Thyroid gland (tissue), 4 donors: ENCODE measurements at regions not wholly inside any gene's neighbourhood (a gene's known extent, or its start where the extent isn't known, plus 50 kb on each side); places are given as distances from the start of the nearest gene placed in this dataset.

Source experiments
- DNase-seq, 2 donors: peaks; one replicate each; pipeline ENCODE4 v3.0.0-alpha.2; 2019
- H3K27ac ChIP-seq, 3 donors: fragments of 200-600 bp; sonication (generic); 1 replicate in 2 of 3; 2 replicates in 1 of 3; pipeline ENCODE4 v1.5.1; 2016 to 2019; ENCODE audit warnings: mild to moderate bottlenecking in 1 of 3, moderate library complexity in 1 of 3
- H3K27me3 ChIP-seq: fragments of 200-600 bp; sonication (generic); one replicate; pipeline ENCODE4 v1.5.1; 2019
- H3K36me3 ChIP-seq, 2 donors: fragments of 200-600 bp; sonication (generic); one replicate each; pipeline ENCODE4 v1.5.1; 2016 to 2019
- H3K4me1 ChIP-seq, 2 donors: fragments of 200-600 bp; sonication (generic); one replicate each; pipeline ENCODE4 v1.5.1; 2017 to 2019
- H3K4me3 ChIP-seq, 3 donors: fragments of 200-600 bp; sonication (generic); replicated peaks in 1 of 3; 1 replicate in 2 of 3; 2 replicates in 1 of 3; pipeline ENCODE4 v1.5.1; 2016; ENCODE audit warnings: mild to moderate bottlenecking in 1 of 3
- H3K9me3 ChIP-seq: fragments of 200-600 bp; sonication (generic); one replicate; pipeline ENCODE4 v1.5.1; 2017
- POLR2A ChIP-seq, 2 donors: fragments of 450-650 bp; IDR thresholded peaks; one replicate each; pipeline ENCODE4 v1.6.1; 2017; ENCODE audit warnings: antibody characterized with exemption in 2 of 2, mild to moderate bottlenecking in 2 of 2, moderate library complexity in 1 of 2
- WGBS, 2 donors: methylation state at CpG; one replicate each; pipeline ENCODE4 v1.1.5; 2017; 5-methylcytosine and 5-hydroxymethylcytosine counted together
- intact Hi-C: fragments of 100-400 bp; cut with DNase I; formaldehyde crosslinking; loops from one replicate; pipeline ENCODE4 v1.15.1; 2023
- TF ChIP-seq, protein P1 (sequence below), 6 experiments: fragments of 200-600 bp in 3 of 6; fragments of 450-650 bp in 3 of 6; sonication (generic) in 3 of 6; IDR thresholded peaks; one replicate each; pipeline ENCODE4 v1.5.1; 2016 to 2019; ENCODE audit warnings: antibody characterized with exemption in 6 of 6, mild to moderate bottlenecking in 2 of 6, inconsistent platforms in 1 of 6, moderate library complexity in 1 of 6

DNA sequence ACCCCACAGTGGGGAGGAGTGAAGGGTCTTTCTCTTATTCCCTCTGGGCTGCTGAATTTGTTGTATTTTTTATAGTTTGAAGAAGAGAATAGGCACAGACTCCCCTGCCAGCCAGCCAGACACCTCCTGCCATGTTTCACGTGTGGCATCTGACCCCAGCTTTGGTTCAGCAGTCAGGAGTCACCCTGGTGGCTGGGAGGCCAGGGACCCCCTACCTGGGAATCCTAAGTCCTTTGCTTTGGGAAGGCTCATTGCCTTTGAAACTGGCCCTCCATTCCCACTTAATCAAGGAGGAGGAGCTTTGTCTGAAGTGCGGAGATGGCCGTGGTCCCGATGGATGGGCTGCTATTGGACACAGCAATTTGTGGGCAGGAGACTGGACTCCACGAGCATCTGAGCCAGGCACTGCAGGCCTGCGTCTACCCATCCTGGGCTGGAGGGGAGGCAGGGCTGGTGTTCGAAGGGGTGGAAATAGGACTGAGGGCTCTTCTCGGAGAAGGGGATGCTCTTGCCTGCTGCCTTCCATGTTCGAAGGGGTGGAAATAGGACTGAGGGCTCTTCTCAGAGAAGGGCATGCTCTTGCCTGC lies 196.1 kb downstream of the DLL1 start:
- intact Hi-C loops, result no loop called here
- no peaks in the 10 kb centered on the region for H3K27me3 ChIP-seq

DNA sequence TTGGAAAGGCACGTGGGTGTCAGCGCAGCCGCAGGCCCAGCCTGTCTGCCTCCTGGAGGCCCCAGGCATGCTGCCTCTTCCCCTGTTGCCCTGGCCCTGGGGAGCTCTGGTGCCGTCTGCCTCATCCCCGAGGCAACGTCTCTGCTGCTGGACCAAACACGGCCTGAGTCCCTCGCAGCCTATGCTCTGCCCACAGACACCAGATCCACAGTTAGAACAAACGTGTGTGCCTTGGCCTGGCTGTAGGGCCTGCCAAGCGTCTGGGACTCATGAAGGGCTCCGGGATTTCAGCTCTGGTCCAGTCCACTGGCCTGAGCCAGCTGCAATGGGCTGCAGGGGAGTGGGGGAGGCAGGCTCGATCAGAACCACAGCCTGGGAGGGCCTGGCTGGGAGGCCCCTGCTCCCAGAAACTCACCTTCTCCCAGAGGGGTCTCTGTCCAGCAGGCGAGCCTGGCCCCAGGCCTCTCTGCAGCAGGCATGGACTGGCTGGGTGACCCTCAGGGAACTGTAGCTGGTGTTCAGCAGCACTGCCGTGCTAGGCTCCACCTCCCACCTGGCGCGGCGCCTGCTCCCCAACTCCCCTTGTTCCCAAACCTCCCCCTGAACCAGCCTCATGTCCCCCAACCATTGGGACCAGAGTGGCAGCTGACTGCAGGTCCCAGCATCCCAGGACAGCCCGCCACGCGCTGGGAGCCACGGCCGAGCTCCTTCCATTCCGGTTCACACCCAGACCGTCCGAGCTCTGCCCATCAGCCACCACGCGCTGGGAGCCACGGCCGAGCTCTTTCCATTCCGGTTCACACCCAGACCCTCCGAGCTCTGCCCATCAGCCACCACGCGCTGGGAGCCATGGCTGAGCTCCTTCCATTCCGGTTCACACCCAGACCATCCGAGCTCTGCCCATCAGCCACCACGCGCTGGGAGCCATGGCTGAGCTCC lies 197.0 kb downstream of the DLL1 start:
- H3K27ac ChIP-seq, result no peak overlapping the region
- intact Hi-C loops, result no loop called here

More for the DNA sequence above, 196.1 kb downstream of the DLL1 start:
- Histone ChIP-seq H3K4me1 (no peaks in the 10 kb centered on the region), H3K27ac (no peak overlapping the region), H3K36me3 (no peaks in the 10 kb centered on the region), H3K4me3 (no peak overlapping the region), H3K9me3 (no peaks in the 10 kb centered on the region)
- DNase-seq, result no peak
- whole genome bisulfite sequencing, 2 donors, result 75 to 82% methylated on average over 9 of the region's 9 CpGs
- TF ChIP-seq POLR2A (IDR thresholded peaks at IDR 0.05), result no peak
- TF ChIP-seq, protein P1, sequence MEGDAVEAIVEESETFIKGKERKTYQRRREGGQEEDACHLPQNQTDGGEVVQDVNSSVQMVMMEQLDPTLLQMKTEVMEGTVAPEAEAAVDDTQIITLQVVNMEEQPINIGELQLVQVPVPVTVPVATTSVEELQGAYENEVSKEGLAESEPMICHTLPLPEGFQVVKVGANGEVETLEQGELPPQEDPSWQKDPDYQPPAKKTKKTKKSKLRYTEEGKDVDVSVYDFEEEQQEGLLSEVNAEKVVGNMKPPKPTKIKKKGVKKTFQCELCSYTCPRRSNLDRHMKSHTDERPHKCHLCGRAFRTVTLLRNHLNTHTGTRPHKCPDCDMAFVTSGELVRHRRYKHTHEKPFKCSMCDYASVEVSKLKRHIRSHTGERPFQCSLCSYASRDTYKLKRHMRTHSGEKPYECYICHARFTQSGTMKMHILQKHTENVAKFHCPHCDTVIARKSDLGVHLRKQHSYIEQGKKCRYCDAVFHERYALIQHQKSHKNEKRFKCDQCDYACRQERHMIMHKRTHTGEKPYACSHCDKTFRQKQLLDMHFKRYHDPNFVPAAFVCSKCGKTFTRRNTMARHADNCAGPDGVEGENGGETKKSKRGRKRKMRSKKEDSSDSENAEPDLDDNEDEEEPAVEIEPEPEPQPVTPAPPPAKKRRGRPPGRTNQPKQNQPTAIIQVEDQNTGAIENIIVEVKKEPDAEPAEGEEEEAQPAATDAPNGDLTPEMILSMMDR (IDR thresholded peaks at IDR 0.05), result no peak

DNA sequence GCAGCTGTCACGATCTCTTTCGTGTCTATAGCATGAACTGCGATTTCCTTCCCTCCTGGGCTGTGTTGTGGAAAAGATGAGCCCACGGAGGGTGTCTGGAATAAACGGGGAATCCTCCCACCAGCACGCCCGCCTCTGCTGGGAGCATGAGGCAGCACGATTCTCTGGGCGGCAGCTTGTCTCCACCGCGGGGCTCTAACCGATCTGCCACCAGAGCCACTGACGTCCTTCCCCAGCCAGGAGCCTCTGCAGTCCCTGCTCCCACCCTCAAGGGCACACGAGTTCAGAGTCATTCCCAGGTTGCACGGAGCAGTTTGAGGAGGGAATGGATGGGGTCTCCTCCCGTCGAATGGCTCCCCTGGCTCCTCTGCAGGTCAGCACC lies 197.6 kb downstream of the DLL1 start:
- Histone ChIP-seq H3K27ac (no peak overlapping the region), H3K27me3 (no peaks in the 10 kb centered on the region), H3K9me3 (no peaks in the 10 kb centered on the region), H3K4me1 (peaks cover 0 to 3% of the 10 kb centered on the region in 2 donors), H3K4me3 (no peak overlapping the region), H3K36me3 (no peaks in the 10 kb centered on the region)
- no peak for TF ChIP-seq POLR2A (IDR thresholded peaks at IDR 0.05)
- TF ChIP-seq, protein P1 (IDR thresholded peaks at IDR 0.05), result no peak
- intact Hi-C loops, result no loop called here
- WGBS, 2 donors, result 68 to 79% methylated on average over 13 to 17 of the region's 17 CpGs
- DNase-seq, result no peak

More for the DNA sequence above, 197.0 kb downstream of the DLL1 start:
- Histone ChIP-seq H3K4me1 (no peaks in the 10 kb centered on the region), H3K27me3 (no peaks in the 10 kb centered on the region), H3K36me3 (no peaks in the 10 kb centered on the region), H3K4me3 (no peak overlapping the region), H3K9me3 (no peaks in the 10 kb centered on the region)
- WGBS, 2 donors, result 85 to 88% methylated on average over 25 to 34 of the region's 37 CpGs
- no peak for TF ChIP-seq POLR2A (IDR thresholded peaks at IDR 0.05)
- TF ChIP-seq, protein P1 (IDR thresholded peaks at IDR 0.05), result no peak
- no peak for DNase-seq

DNA sequence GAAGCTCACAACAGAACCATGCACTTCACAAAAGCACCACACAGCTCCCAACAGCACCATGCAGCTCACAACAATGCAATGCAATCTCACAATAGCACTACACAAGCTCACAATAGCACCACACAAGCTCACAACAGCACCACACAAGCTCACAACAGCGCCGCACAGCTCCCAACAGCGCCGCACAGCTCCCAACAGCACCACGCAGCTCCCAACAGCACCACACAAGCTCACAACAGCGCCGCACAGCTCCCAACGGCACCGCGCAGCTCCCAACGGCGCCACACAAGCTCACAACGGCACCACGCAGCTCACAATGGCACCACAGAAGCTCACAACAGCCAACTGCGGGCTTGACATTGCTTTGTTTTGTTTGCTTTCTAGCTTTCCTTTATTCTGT lies 198.1 kb downstream of the DLL1 start:
- Histone ChIP-seq H3K4me3 (no peak overlapping the region), H3K9me3 (no peaks in the 10 kb centered on the region), H3K36me3 (no peaks in the 10 kb centered on the region), H3K4me1 (peaks cover 0 to 3% of the 10 kb centered on the region in 2 donors), H3K27ac (no peak overlapping the region), H3K27me3 (no peaks in the 10 kb centered on the region)
- no peak for DNase-seq
- intact Hi-C loops, result no loop called here
- 72 to 87% methylated on average over 15 of the region's 15 CpGs for WGBS, 2 donors
- TF ChIP-seq POLR2A (IDR thresholded peaks at IDR 0.05), result no peak

DNA sequence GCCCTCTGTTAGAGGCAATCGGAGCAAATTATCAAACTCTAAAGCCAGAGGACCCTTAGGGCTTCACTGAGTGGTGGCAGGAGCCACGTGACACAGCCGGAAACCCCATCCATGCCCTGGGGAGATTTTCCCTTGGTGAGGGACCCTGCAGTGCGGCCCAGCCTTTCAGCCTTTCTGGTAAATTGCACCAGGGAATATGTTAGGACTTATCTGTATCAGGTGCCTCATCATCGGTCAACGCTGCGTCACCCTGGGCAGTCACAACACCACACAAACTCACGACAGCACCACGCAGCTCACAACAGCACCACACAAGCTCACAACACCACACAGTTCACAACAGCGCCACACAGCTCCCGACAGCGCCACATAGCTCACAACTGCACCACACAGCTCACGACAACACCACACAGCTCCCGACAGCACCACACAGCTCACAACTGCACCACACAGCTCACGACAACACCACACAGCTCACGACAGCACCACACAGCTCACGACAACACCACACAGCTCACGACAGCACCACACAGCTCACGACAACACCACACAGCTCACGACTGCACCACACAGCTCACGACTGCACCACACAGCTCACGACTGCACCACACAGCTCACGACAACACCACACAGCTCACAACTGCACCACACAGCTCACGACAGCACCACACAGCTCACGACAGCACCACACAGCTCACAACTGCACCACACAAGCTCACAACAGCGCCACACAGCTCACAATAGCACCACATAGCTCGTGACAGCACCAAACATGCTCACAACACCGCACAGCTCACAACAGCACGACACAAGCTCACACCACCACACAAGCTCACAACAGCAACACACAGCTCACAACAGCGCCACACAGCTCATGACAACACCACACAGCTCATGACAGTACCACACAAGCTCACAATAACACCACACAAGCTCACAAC lies 199.0 kb downstream of the DLL1 start:
- peaks cover 0 to 3% of the 10 kb centered on the region in 2 donors for H3K4me1 ChIP-seq
- H3K4me3 ChIP-seq, result no peak overlapping the region
- H3K36me3 ChIP-seq, result no peaks in the 10 kb centered on the region
- WGBS, 2 donors, result 88 to 90% methylated on average over 29 to 30 of the region's 30 CpGs
- TF ChIP-seq, protein P1 (IDR thresholded peaks at IDR 0.05), result no peak
- no peak for TF ChIP-seq POLR2A (IDR thresholded peaks at IDR 0.05)
- intact Hi-C loops, result no loop called here
- no peaks in the 10 kb centered on the region for H3K9me3 ChIP-seq
- no peak for DNase-seq
- no peaks in the 10 kb centered on the region for H3K27me3 ChIP-seq
- no peak overlapping the region for H3K27ac ChIP-seq
